Colon (tissue), 2 donors: ENCODE measurements at regions not wholly inside any gene's neighbourhood (a gene's known extent, or its start where the extent isn't known, plus 50 kb on each side); places are given as distances from the start of the nearest gene placed in this dataset.

Source experiments
- FAIRE-seq: peaks from 2 replicates; lab custom pipeline; 2012; peaks lifted over from hg19 to GRCh38; lab: Jason Lieb, UNC
- donor health status: control.
- donor health status: control.

- no peak for FAIRE-seq
Measured at GRCh38 chr2:121162893-121163292, 122.1 kb downstream of the TFCP2L1 start.

- FAIRE-seq, result no peak
Measured at GRCh38 chr2:121164042-121164441, 121.0 kb downstream of the TFCP2L1 start.

- no peak for FAIRE-seq
Measured at GRCh38 chr2:121165038-121165542, 119.9 kb downstream of the TFCP2L1 start.
